H9 (cell line): ENCODE measurements at regions not wholly inside any gene's neighbourhood (a gene's known extent, or its start where the extent isn't known, plus 50 kb on each side); places are given as distances from the start of the nearest gene placed in this dataset.
"Not testable (repeated sequence)": the region's sequence is repeated elsewhere in the genome, so short reads cannot be mapped to it uniquely, and the experiment has no call there.

Experiments
- DNase-seq: peaks from one replicate; pipeline ENCODE4 v3.0.0-alpha.2; 2017
- H2AFZ ChIP-seq: one replicate; pipeline ENCODE4 v1.6.1; 2013; ENCODE audit warnings: mild to moderate bottlenecking, low read length, control low read depth, moderate library complexity
- H2AK5ac ChIP-seq: 2 replicates; pipeline ENCODE4 v1.6.1; 2013; ENCODE audit warnings: low read length, control low read depth, mixed read lengths; ENCODE audit not compliant: insufficient read length
- H2BK120ac ChIP-seq: one replicate; pipeline ENCODE4 v1.6.1; 2013; ENCODE audit warnings: low read depth, mild to moderate bottlenecking, low read length, control low read depth, inconsistent platforms; ENCODE audit not compliant: poor library complexity, severe bottlenecking
- H2BK12ac ChIP-seq: 2 replicates; pipeline ENCODE4 v1.6.1; 2013; ENCODE audit warnings: low read length, control low read depth, mixed read lengths, low read depth; ENCODE audit not compliant: insufficient read length
- H2BK15ac ChIP-seq: 2 replicates; pipeline ENCODE4 v1.6.1; 2013; ENCODE audit warnings: low read depth, low read length, control low read depth
- H2BK20ac ChIP-seq: one replicate; pipeline ENCODE4 v1.6.1; 2013; ENCODE audit warnings: low read depth, mild to moderate bottlenecking, low read length, control low read depth, inconsistent platforms; ENCODE audit not compliant: poor library complexity, severe bottlenecking
- H2BK5ac ChIP-seq: 2 replicates; pipeline ENCODE4 v1.6.1; 2013; ENCODE audit warnings: low read length, control low read depth, mixed read lengths; ENCODE audit not compliant: insufficient read length
- H3K14ac ChIP-seq: 2 replicates; pipeline ENCODE4 v1.6.1; 2013; ENCODE audit warnings: low read length, control low read depth; ENCODE audit not compliant: insufficient read depth
- H3K18ac ChIP-seq: 2 replicates; pipeline ENCODE4 v1.6.1; 2013; ENCODE audit warnings: low read depth, mild to moderate bottlenecking, mixed read lengths, low read length, control low read depth; ENCODE audit not compliant: insufficient read length
- H3K23ac ChIP-seq: 2 replicates; pipeline ENCODE4 v1.6.1; 2013; ENCODE audit warnings: low read length, control low read depth, mixed read lengths, low read depth; ENCODE audit not compliant: insufficient read length
- H3K23me2 ChIP-seq: 2 replicates; pipeline ENCODE4 v1.6.1; 2013; ENCODE audit warnings: low read depth, mild to moderate bottlenecking, mixed read lengths, low read length, control low read depth; ENCODE audit not compliant: insufficient read length, poor library complexity, severe bottlenecking
- H3K27ac ChIP-seq: 2 replicates; pipeline ENCODE4 v1.5.1; 2013; ENCODE audit warnings: low read length, control low read depth, mixed read lengths, low read depth; ENCODE audit not compliant: insufficient read length
- H3K27me3 ChIP-seq: 2 replicates; pipeline ENCODE4 v1.6.1; 2013; ENCODE audit warnings: low read length, control low read depth, inconsistent platforms; ENCODE audit not compliant: insufficient read depth
- H3K4ac ChIP-seq: 2 replicates; pipeline ENCODE4 v1.6.1; 2013; ENCODE audit warnings: low read depth, mild to moderate bottlenecking, control low read depth, inconsistent platforms, low read length, moderate library complexity
- H3K4me1 ChIP-seq: 2 replicates; pipeline ENCODE4 v1.6.1; 2013; ENCODE audit warnings: low read length, control low read depth, inconsistent platforms; ENCODE audit not compliant: insufficient read depth
- H3K4me2 ChIP-seq: 2 replicates; pipeline ENCODE4 v1.6.1; 2013; ENCODE audit warnings: low read length, control low read depth, mixed read lengths; ENCODE audit not compliant: insufficient read length, insufficient read depth
- H3K56ac ChIP-seq: 2 replicates; pipeline ENCODE4 v1.6.1; 2013; ENCODE audit warnings: low read depth, mild to moderate bottlenecking, mixed read lengths, low read length, control low read depth; ENCODE audit not compliant: insufficient read length
- H3K79me1 ChIP-seq: 2 replicates; pipeline ENCODE4 v1.6.1; 2013; ENCODE audit warnings: low read depth, mild to moderate bottlenecking, moderate library complexity, low read length, control low read depth, inconsistent platforms; ENCODE audit not compliant: insufficient read depth, poor library complexity, severe bottlenecking
- H3K79me2 ChIP-seq: 2 replicates; pipeline ENCODE4 v1.6.1; 2013; ENCODE audit warnings: low read length, control low read depth, inconsistent platforms; ENCODE audit not compliant: insufficient read depth
- H3K9ac ChIP-seq: 2 replicates; pipeline ENCODE4 v1.6.1; 2013; ENCODE audit warnings: low read length, control low read depth, mixed read lengths; ENCODE audit not compliant: insufficient read length; ENCODE audit errors: extremely low read depth
- H3K9me3 ChIP-seq: one replicate; pipeline ENCODE4 v1.6.1; 2013; ENCODE audit warnings: low read depth, low read length, inconsistent platforms; ENCODE audit not compliant: control insufficient read depth
- H3T11ph ChIP-seq: one replicate; pipeline ENCODE4 v1.6.1; 2013; ENCODE audit warnings: mild to moderate bottlenecking, low read length, control low read depth, inconsistent platforms
- H4K20me1 ChIP-seq: one replicate; pipeline ENCODE4 v1.6.1; 2013; ENCODE audit not compliant: control insufficient read depth, insufficient read length, insufficient read depth
- H4K5ac ChIP-seq: 2 replicates; pipeline ENCODE4 v1.6.1; 2013; ENCODE audit warnings: low read depth, mild to moderate bottlenecking, mixed read lengths, low read length, control low read depth; ENCODE audit not compliant: insufficient read length
- H4K8ac ChIP-seq: replicated peaks from 2 replicates; pipeline ENCODE4 v1.6.1; 2013; ENCODE audit warnings: low read length, control low read depth, mixed read lengths, low read depth; ENCODE audit not compliant: insufficient read length
- H4K91ac ChIP-seq: 2 replicates; pipeline ENCODE4 v1.6.1; 2013; ENCODE audit warnings: low read depth, mild to moderate bottlenecking, moderate library complexity, mixed read lengths, low read length, control low read depth; ENCODE audit not compliant: insufficient read length
- H3K27ac Mint-ChIP-seq, 3 experiments: 2 replicates in 2 of 3; 3 replicates in 1 of 3; pipeline ENCODE4 v1.8.0; 2020 to 2021; ENCODE audit warnings: mixed read lengths in 3 of 3, mild to moderate bottlenecking in 1 of 3, moderate library complexity in 1 of 3
- H3K27me3 Mint-ChIP-seq: 2 replicates; pipeline ENCODE4 v1.8.0; 2021; ENCODE audit warnings: low read depth, mild to moderate bottlenecking, moderate library complexity, mixed read lengths
- H3K36me3 Mint-ChIP-seq, 3 experiments: 2 replicates in 2 of 3; 3 replicates in 1 of 3; pipeline ENCODE4 v1.8.0; 2020 to 2021; ENCODE audit warnings: low read depth in 3 of 3, mixed read lengths in 3 of 3; ENCODE audit not compliant: insufficient read depth in 1 of 3
- H3K4me1 Mint-ChIP-seq, 2 experiments: 2 replicates each; pipeline ENCODE4 v1.8.0; 2020; ENCODE audit warnings: mixed read lengths in 2 of 2
- H3K4me3 Mint-ChIP-seq, 2 experiments: 2 replicates in 1 of 2; 3 replicates in 1 of 2; pipeline ENCODE4 v1.8.0; 2020 to 2021; ENCODE audit warnings: mild to moderate bottlenecking in 2 of 2, mixed read lengths in 2 of 2, moderate library complexity in 1 of 2
- H3K9me3 Mint-ChIP-seq, 2 experiments: 2 replicates in 1 of 2; 3 replicates in 1 of 2; pipeline ENCODE4 v1.8.0; 2020; ENCODE audit warnings: mild to moderate bottlenecking in 2 of 2, mixed read lengths in 2 of 2, moderate library complexity in 1 of 2
- CTCF ChIP-seq: fragments of 200-600 bp; sonication (generic); conservative IDR thresholded peaks from 3 replicates; pipeline ENCODE4 v1.8.0; 2021; ENCODE audit warnings: antibody characterized with exemption, mild to moderate bottlenecking
- WGBS: extraction: QIAGEN DNeasy Blood & Tissue Kit; methylation state at CpG from one replicate; pipeline ENCODE4 v1.1.7; 2013; ENCODE audit warnings: missing lambda C conversion rate, low lambda C conversion rate, mixed read lengths; ENCODE audit not compliant: insufficient read length; ENCODE audit errors: extremely low coverage; 5-methylcytosine and 5-hydroxymethylcytosine counted together

GRCh38 chr13:68895696-68896095, 1211.9 kb upstream of the ATXN8OS start:
- WGBS, result no CpG with 5 or more reads among the region's 1 CpG
- Histone ChIP-seq H3K79me1 (no peaks in the 10 kb centered on the region), H2BK15ac (no peak overlapping the region), H2BK5ac (no peak overlapping the region), H3K9ac (no peak overlapping the region), H3K18ac (no peak overlapping the region), H3K4me1 (peaks cover 2% of the 10 kb centered on the region; the same call in 1 of the 2 replicates), H4K8ac (no peak overlapping the region), H4K91ac (no peak overlapping the region), H2AFZ (no peak overlapping the region), H3T11ph (no peak overlapping the region), H2BK20ac (no peak overlapping the region), H3K4me2 (no peak overlapping the region), H3K79me2 (no peaks in the 10 kb centered on the region), H3K14ac (no peak overlapping the region), H4K5ac (no peak overlapping the region), H2BK12ac (no peak overlapping the region), H3K27ac (no peak overlapping the region), H3K9me3 (no peaks in the 10 kb centered on the region), H2AK5ac (no peak overlapping the region), H3K23ac (no peak overlapping the region), H4K20me1 (no peaks in the 10 kb centered on the region), H3K27me3 (no peaks in the 10 kb centered on the region), H3K56ac (no peak overlapping the region), H3K4ac (no peak overlapping the region), H2BK120ac (no peak overlapping the region), H3K23me2 (no peaks in the 10 kb centered on the region)
- H3K4me3 Mint-ChIP-seq, result no peak overlapping the region
- H3K9me3 Mint-ChIP-seq, result peaks cover 5 to 13% of the 10 kb centered on the region in 2 experiments; a peak in 4 of 5 replicates
- H3K27ac Mint-ChIP-seq, result no peak overlapping the region
- no peaks in the 10 kb centered on the region for H3K27me3 Mint-ChIP-seq
- no peak for TF ChIP-seq CTCF
- H3K36me3 Mint-ChIP-seq, result peaks cover 6 to 20% (median 6%) of the 10 kb centered on the region in 3 experiments; a peak in 5 of 7 replicates
- no peak for DNase-seq
- peaks cover 23 to 33% of the 10 kb centered on the region in 2 experiments for H3K4me1 Mint-ChIP-seq

DNA sequence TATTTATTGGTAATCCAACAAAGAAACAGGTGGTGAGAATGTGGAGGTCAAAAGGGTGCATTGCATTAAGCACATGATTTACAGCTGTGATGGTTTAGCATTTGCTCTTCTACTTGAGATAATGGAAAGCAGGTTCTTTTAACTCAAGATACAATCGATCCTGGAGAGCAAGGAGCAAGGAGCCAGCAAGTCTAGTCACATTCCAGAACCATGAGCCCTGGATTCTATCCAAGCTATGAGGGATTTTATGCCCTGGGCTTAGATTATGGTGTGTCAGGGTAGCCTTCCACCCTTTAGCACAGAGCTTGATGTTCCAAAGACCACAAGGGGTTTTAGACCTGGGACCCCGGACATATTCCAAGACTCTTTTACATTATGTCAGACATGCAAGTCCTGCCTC, 1213.9 kb upstream of the ATXN8OS start:
- H2BK20ac ChIP-seq, H3K23me2 ChIP-seq, H3K4me1 ChIP-seq, H3K79me2 ChIP-seq, H3K56ac ChIP-seq, H2AFZ ChIP-seq, H4K8ac ChIP-seq, H3K4me2 ChIP-seq, H3K9me3 ChIP-seq, H4K5ac ChIP-seq, H2BK15ac ChIP-seq, H2BK12ac ChIP-seq, DNase-seq, H3K18ac ChIP-seq, H4K91ac ChIP-seq, H2AK5ac ChIP-seq, H3K27me3 ChIP-seq, H3K27me3 Mint-ChIP-seq, H3T11ph ChIP-seq, H4K20me1 ChIP-seq, H3K4ac ChIP-seq, H3K14ac ChIP-seq, H2BK120ac ChIP-seq, H3K27ac ChIP-seq, H3K4me3 Mint-ChIP-seq, H3K23ac ChIP-seq, H2BK5ac ChIP-seq, H3K79me1 ChIP-seq, H3K9ac ChIP-seq: not testable (repeated sequence)
- no CpG with 5 or more reads among the region's 2 CpGs for WGBS
- Mint-ChIP-seq H3K36me3 (peaks cover 6 to 14% (median 9%) of the 10 kb centered on the region in 3 experiments; a peak in 5 of 7 replicates), H3K4me1 (peaks cover 27 to 36% of the 10 kb centered on the region in 2 experiments), H3K27ac (peak overlapping the region in 1 of 3 experiments; percentile 3; a peak in 1 of 7 replicates), H3K9me3 (peaks cover 3 to 10% of the 10 kb centered on the region in 2 experiments; a peak in 3 of 5 replicates)
